ENCODE measurements at regions not wholly inside any gene's neighbourhood (a gene's known extent, or its start where the extent isn't known, plus 50 kb on each side); places are given as distances from the start of the nearest gene placed in this dataset.
"Not testable (repeated sequence)": the region's sequence is repeated elsewhere in the genome, so short reads cannot be mapped to it uniquely, and the experiment has no call there.

GRCh38 chr13:59425211-59425741 lies 738.5 kb downstream of the DIAPH3 start:
- DNase-seq (no peak), ATAC-seq (no peak)
- H3K27me3 Mint-ChIP-seq = peaks cover 16% of the 10 kb centered on the region
- no peaks in the 10 kb centered on the region for H3K36me3 Mint-ChIP-seq (ENCODE audit: low read depth)
- no peaks in the 10 kb centered on the region for H3K9me3 ChIP-seq (ENCODE audit: control insufficient read depth, low read length, poor library complexity, severe bottlenecking)
- H3K4me3 Mint-ChIP-seq = no peak overlapping the region
- no peak overlapping the region for H3K27ac Mint-ChIP-seq
- H3K4me1 Mint-ChIP-seq = no peaks in the 10 kb centered on the region

GRCh38 chr13:59435024-59435423 lies 728.7 kb downstream of the DIAPH3 start:
- ATAC-seq = no peak
- Mint-ChIP-seq H3K4me1 (no peaks in the 10 kb centered on the region), H3K27ac (no peak overlapping the region), H3K36me3 (ENCODE audit: low read depth) (peaks cover 3% of the 10 kb centered on the region), H3K27me3 (no peaks in the 10 kb centered on the region), H3K4me3 (no peak overlapping the region)
- DNase-seq = no peak
- H3K9me3 ChIP-seq (ENCODE audit: control insufficient read depth, low read length, poor library complexity, severe bottlenecking) = peaks cover 5% of the 10 kb centered on the region

GRCh38 chr13:59437544-59438301 lies 726.0 kb downstream of the DIAPH3 start:
- no peak for DNase-seq
- H3K9me3 ChIP-seq (ENCODE audit: control insufficient read depth, low read length, poor library complexity, severe bottlenecking) = peaks cover 5% of the 10 kb centered on the region
- Mint-ChIP-seq H3K36me3 (ENCODE audit: low read depth) (peaks cover 3% of the 10 kb centered on the region), H3K27ac (no peak overlapping the region), H3K4me1 (no peaks in the 10 kb centered on the region), H3K27me3 (peaks cover 9% of the 10 kb centered on the region), H3K4me3 (no peak overlapping the region)
- ATAC-seq = no peak

- Mint-ChIP-seq H3K4me3 (no peak overlapping the region), H3K4me1 (no peaks in the 10 kb centered on the region), H3K27ac (no peak overlapping the region), H3K27me3 (peaks cover 9% of the 10 kb centered on the region), H3K36me3 (ENCODE audit: low read depth) (peaks cover 3% of the 10 kb centered on the region)
- H3K9me3 ChIP-seq (ENCODE audit: control insufficient read depth, low read length, poor library complexity, severe bottlenecking) = no peaks in the 10 kb centered on the region
- no peak for ATAC-seq
- DNase-seq = no peak
Observed at GRCh38 chr13:59439776-59440428, 723.8 kb downstream of the DIAPH3 start.

DNA sequence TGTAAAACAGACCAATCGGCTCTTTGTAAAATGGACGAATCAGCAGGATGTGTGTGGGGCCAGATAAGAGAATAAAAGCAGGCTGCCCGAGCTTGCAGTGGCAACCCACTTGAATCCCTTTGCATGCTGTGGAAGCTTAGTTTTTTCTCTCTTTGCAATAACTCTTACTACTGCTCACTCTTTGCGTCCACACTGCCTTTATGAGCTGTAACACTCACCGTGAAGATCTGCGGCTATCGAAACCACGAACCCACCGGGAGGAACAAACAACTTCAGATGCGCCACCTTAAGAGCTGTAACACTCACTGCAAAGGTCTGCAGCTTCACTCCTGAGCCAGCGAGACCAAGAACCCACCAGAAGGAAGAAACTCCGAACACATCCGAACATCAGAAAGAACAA lies 722.7 kb downstream of the DIAPH3 start:
- peak overlapping the region; percentile 72 for H3K4me3 Mint-ChIP-seq
- not testable (repeated sequence) for H3K4me1 Mint-ChIP-seq

DNA sequence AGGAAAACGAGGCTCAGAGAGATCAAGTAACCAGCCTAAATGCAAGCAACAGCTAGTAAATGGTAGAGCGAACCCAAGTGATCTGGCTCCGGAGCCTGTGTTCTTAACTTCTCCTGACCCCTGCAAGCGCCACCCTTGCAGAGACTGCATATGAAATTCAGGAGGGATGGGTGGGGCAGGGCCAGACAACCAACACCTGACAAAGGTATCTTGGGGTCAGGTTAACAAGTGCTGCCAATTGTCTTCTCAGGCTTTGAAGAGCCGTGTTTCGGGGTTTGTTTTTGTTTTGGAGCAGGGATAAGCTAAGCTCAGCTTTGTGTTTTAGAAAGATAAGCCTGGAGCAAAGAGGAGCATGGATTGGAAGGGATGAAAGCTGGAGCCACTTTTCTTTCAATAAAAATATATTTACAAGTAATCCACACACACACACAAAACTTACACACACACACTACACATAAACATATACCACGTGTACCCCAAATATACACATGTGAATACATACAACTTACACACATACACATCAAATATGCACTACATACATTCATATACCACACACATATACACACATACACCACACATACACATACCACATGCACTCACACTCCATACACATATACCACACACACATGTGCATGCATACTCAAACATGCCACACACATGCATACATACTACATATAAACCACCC lies 722.0 kb downstream of the DIAPH3 start:
- peaks cover 9% of the 10 kb centered on the region for H3K27me3 Mint-ChIP-seq
- ATAC-seq = no peak
- H3K4me1 Mint-ChIP-seq = no peaks in the 10 kb centered on the region

More for the DNA sequence above, 722.7 kb downstream of the DIAPH3 start:
- H3K9me3 ChIP-seq (ENCODE audit: control insufficient read depth, low read length, poor library complexity, severe bottlenecking); ATAC-seq; H3K27me3 Mint-ChIP-seq; H3K27ac Mint-ChIP-seq; H3K36me3 Mint-ChIP-seq (ENCODE audit: low read depth); DNase-seq: not testable (repeated sequence)

GRCh38 chr13:59442461-59442860 lies 721.3 kb downstream of the DIAPH3 start:
- Mint-ChIP-seq H3K4me1 (no peaks in the 10 kb centered on the region), H3K36me3 (ENCODE audit: low read depth) (no peaks in the 10 kb centered on the region), H3K27ac (no peak overlapping the region), H3K4me3 (no peak overlapping the region), H3K27me3 (peaks cover 9% of the 10 kb centered on the region)
- H3K9me3 ChIP-seq (ENCODE audit: control insufficient read depth, low read length, poor library complexity, severe bottlenecking) = no peaks in the 10 kb centered on the region
- DNase-seq (no peak), ATAC-seq (no peak)

More for the DNA sequence above, 722.0 kb downstream of the DIAPH3 start:
- no peaks in the 10 kb centered on the region for H3K9me3 ChIP-seq (ENCODE audit: control insufficient read depth, low read length, poor library complexity, severe bottlenecking)
- DNase-seq = no peak
- Mint-ChIP-seq H3K27ac (no peak overlapping the region), H3K36me3 (ENCODE audit: low read depth) (no peaks in the 10 kb centered on the region), H3K4me3 (no peak overlapping the region)

- DNase-seq = no peak
Observed at GRCh38 chr13:59442944-59443486, 720.7 kb downstream of the DIAPH3 start.

DNA sequence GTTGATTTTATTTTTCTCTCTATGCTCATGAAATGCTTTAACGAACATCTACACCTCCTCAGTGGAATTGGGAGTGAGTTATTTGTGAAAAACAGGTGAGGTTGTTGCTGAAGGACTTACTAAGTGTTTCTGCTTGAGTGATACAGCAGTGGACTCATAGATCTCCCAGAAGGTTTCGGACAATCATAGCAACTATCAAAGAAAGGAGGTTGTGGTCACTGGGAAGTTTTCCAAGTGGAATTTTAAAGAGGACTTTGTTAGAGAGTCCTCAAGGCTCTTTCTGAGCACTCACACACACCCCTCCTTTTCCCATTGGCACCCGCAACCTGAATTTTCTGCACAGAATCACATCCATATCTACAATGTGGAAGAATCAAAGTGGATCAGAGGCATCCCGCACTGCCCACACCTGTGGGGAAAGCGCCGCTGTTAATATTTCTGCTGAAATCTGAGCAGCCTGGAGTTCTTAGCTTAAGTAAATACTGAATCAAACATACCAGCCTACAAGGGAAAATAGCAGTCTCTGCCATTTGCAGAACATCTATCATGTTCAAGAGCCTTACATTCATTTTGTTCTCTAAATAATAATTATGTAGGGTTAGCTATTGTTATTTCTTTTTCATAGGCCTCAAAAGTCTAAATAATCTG lies 719.4 kb downstream of the DIAPH3 start:
- Mint-ChIP-seq H3K27ac (no peak overlapping the region), H3K27me3 (peaks cover 18% of the 10 kb centered on the region)
- ATAC-seq = no peak

More at GRCh38 chr13:59442944-59443486, 720.7 kb downstream of the DIAPH3 start:
- H3K4me1 Mint-ChIP-seq = no peaks in the 10 kb centered on the region
- peaks cover 10% of the 10 kb centered on the region for H3K27me3 Mint-ChIP-seq
- H3K9me3 ChIP-seq (ENCODE audit: control insufficient read depth, low read length, poor library complexity, severe bottlenecking) = no peaks in the 10 kb centered on the region
- no peak overlapping the region for H3K4me3 Mint-ChIP-seq
- ATAC-seq = no peak
- H3K36me3 Mint-ChIP-seq (ENCODE audit: low read depth) = no peaks in the 10 kb centered on the region
- no peak overlapping the region for H3K27ac Mint-ChIP-seq

GRCh38 chr13:59445812-59446211 lies 717.9 kb downstream of the DIAPH3 start:
- Mint-ChIP-seq H3K4me3 (no peak overlapping the region), H3K4me1 (no peaks in the 10 kb centered on the region), H3K27me3 (peaks cover 23% of the 10 kb centered on the region), H3K36me3 (ENCODE audit: low read depth) (no peaks in the 10 kb centered on the region), H3K27ac (no peak overlapping the region)
- no peaks in the 10 kb centered on the region for H3K9me3 ChIP-seq (ENCODE audit: control insufficient read depth, low read length, poor library complexity, severe bottlenecking)
- no peak for DNase-seq
- ATAC-seq = no peak

More for the DNA sequence above, 719.4 kb downstream of the DIAPH3 start:
- Mint-ChIP-seq H3K4me3 (no peak overlapping the region), H3K36me3 (ENCODE audit: low read depth) (no peaks in the 10 kb centered on the region), H3K4me1 (no peaks in the 10 kb centered on the region)
- DNase-seq = no peak
- H3K9me3 ChIP-seq (ENCODE audit: control insufficient read depth, low read length, poor library complexity, severe bottlenecking) = no peaks in the 10 kb centered on the region

DNA sequence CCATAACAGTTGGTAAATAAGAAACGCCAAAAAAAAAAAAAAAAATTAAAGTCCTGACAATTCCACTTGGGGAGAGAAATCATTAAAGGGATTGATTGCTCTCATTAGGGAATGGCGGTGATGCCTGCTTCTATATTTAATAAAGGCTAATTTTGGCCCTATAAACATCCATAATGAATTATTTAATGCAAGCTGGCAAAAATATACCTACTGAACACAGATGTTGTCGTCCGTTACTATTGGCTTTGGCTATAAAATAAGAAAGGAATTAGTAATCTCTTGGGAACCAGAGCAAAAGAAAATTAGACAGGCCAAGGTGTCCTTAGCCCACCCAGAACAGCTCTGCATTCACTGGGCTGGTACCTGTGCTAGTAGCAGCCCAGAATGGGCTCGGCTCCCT lies 717.3 kb downstream of the DIAPH3 start:
- Mint-ChIP-seq H3K36me3 (ENCODE audit: low read depth) (no peaks in the 10 kb centered on the region), H3K4me3 (no peak overlapping the region), H3K27ac (no peak overlapping the region), H3K4me1 (no peaks in the 10 kb centered on the region), H3K27me3 (peaks cover 18% of the 10 kb centered on the region)
- ATAC-seq (no peak), DNase-seq (no peak)
- H3K9me3 ChIP-seq (ENCODE audit: control insufficient read depth, low read length, poor library complexity, severe bottlenecking) = no peaks in the 10 kb centered on the region

DNA sequence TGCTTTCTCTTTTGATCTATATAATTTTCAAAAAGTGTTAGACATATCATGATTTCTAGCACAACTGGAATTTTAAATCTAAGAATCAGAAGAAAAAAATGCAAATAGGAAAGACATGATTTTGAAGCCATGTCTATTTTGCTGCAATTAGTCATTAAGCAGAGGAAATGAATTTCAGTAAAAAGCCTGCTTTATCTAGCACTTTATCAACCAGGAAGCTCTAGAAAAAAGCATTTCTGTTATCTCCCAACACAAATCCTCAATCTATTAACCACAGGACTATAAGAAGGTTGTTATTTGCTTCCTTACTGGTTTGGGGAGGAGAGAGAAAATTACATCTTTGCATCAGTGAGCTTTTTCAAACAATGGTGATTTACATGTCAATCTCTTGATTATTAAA lies 716.7 kb downstream of the DIAPH3 start:
- H3K27ac Mint-ChIP-seq = no peak overlapping the region
- no peak for DNase-seq
- H3K36me3 Mint-ChIP-seq (ENCODE audit: low read depth) = no peaks in the 10 kb centered on the region
- no peak for ATAC-seq
- peaks cover 24% of the 10 kb centered on the region for H3K27me3 Mint-ChIP-seq
- no peak overlapping the region for H3K4me3 Mint-ChIP-seq
- H3K4me1 Mint-ChIP-seq = no peaks in the 10 kb centered on the region
- no peaks in the 10 kb centered on the region for H3K9me3 ChIP-seq (ENCODE audit: control insufficient read depth, low read length, poor library complexity, severe bottlenecking)

All from T-helper 17 cell (primary cell).